ENCODE measurements at regions not wholly inside any gene's neighbourhood (a gene's known extent, or its start where the extent isn't known, plus 50 kb on each side); places are given as distances from the start of the nearest gene placed in this dataset.

DNA sequence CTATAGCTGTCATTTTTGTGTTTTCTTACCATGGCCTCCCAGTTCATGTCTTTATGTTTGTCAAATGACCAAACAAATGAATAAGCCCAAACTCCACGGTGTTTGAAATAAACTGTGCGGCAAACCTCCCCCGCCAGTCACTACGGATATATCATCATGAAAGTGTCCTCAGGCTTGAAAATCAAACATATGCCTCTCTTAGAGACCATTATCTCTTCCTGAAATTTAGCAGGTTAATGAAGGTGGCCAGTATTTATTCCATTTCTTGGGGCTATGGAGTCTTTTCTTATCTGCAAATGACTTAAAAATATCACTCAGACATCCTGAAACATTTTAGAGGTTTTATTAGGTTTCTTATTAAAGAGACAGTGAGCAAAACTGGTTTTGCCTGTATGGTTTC is 610.3 kb upstream of the CDH5 start:
- TF ChIP-seq, protein P1, sequence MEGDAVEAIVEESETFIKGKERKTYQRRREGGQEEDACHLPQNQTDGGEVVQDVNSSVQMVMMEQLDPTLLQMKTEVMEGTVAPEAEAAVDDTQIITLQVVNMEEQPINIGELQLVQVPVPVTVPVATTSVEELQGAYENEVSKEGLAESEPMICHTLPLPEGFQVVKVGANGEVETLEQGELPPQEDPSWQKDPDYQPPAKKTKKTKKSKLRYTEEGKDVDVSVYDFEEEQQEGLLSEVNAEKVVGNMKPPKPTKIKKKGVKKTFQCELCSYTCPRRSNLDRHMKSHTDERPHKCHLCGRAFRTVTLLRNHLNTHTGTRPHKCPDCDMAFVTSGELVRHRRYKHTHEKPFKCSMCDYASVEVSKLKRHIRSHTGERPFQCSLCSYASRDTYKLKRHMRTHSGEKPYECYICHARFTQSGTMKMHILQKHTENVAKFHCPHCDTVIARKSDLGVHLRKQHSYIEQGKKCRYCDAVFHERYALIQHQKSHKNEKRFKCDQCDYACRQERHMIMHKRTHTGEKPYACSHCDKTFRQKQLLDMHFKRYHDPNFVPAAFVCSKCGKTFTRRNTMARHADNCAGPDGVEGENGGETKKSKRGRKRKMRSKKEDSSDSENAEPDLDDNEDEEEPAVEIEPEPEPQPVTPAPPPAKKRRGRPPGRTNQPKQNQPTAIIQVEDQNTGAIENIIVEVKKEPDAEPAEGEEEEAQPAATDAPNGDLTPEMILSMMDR (IDR thresholded peaks at IDR 0.05): no peak
- TF ChIP-seq POLR2AphosphoS5 (IDR thresholded peaks at IDR 0.05): no peak

Measured in breast epithelium (tissue), 3 donors.